ENCODE measurements at regions not wholly inside any gene's neighbourhood (a gene's known extent, or its start where the extent isn't known, plus 50 kb on each side); places are given as distances from the start of the nearest gene placed in this dataset.

GRCh38 chr4:159966746-159967145, 863.9 kb downstream of the RAPGEF2 start:
- TF ChIP-seq, protein P1, sequence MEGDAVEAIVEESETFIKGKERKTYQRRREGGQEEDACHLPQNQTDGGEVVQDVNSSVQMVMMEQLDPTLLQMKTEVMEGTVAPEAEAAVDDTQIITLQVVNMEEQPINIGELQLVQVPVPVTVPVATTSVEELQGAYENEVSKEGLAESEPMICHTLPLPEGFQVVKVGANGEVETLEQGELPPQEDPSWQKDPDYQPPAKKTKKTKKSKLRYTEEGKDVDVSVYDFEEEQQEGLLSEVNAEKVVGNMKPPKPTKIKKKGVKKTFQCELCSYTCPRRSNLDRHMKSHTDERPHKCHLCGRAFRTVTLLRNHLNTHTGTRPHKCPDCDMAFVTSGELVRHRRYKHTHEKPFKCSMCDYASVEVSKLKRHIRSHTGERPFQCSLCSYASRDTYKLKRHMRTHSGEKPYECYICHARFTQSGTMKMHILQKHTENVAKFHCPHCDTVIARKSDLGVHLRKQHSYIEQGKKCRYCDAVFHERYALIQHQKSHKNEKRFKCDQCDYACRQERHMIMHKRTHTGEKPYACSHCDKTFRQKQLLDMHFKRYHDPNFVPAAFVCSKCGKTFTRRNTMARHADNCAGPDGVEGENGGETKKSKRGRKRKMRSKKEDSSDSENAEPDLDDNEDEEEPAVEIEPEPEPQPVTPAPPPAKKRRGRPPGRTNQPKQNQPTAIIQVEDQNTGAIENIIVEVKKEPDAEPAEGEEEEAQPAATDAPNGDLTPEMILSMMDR (IDR thresholded peaks at IDR 0.05): no peak
- no peak for TF ChIP-seq EZH2 (IDR thresholded peaks at IDR 0.05; ENCODE audit: borderline replicate concordance, insufficient read depth, low read depth, low read length, poor library complexity, severe bottlenecking)

All from B cell (primary cell).